Activated CD4-positive, alpha-beta T cell treated with anti-CD3 and anti-CD28 coated beads, Interleukin-2, amount 50 U/mL, for 24 hours (primary cell): ENCODE measurements at regions not wholly inside any gene's neighbourhood (a gene's known extent, or its start where the extent isn't known, plus 50 kb on each side); places are given as distances from the start of the nearest gene placed in this dataset.

ENCODE experiments used
- DNase-seq, 2 donors: peaks; one replicate each; pipeline ENCODE4 v3.0.0-alpha.2; 2020; ENCODE audit warnings: low read depth in 1 of 2, low spot score in 1 of 2

GRCh38 chr4:28151314-28151713 is 1290.7 kb downstream of the STIM2 start:
- DNase-seq: no peak

GRCh38 chr4:28167411-28167810 is 1306.8 kb downstream of the STIM2 start:
- no peak for DNase-seq

- DNase-seq: no peak
Measured at GRCh38 chr4:28176942-28177341, 1316.3 kb downstream of the STIM2 start.

- DNase-seq: no peak
Measured at GRCh38 chr4:28177641-28178040, 1317.0 kb downstream of the STIM2 start.

- no peak for DNase-seq
Measured at GRCh38 chr4:28179126-28179525, 1318.5 kb downstream of the STIM2 start.

- DNase-seq: no peak
Measured at GRCh38 chr4:28209371-28209924, 1348.8 kb downstream of the STIM2 start.

GRCh38 chr4:28211676-28212470 is 1351.2 kb downstream of the STIM2 start:
- no peak for DNase-seq

GRCh38 chr4:28221536-28221935 is 1360.9 kb downstream of the STIM2 start:
- DNase-seq: no peak

GRCh38 chr4:28225050-28225449 is 1364.4 kb downstream of the STIM2 start:
- DNase-seq: no peak

- no peak for DNase-seq
Measured at GRCh38 chr4:28225689-28226353, 1365.2 kb downstream of the STIM2 start.

GRCh38 chr4:28226962-28227361 is 1366.3 kb downstream of the STIM2 start:
- DNase-seq: no peak

GRCh38 chr4:28227764-28228163 is 1367.1 kb downstream of the STIM2 start:
- no peak for DNase-seq

GRCh38 chr4:28228561-28229491 is 1368.2 kb downstream of the STIM2 start:
- no peak for DNase-seq

GRCh38 chr4:28232376-28232775 is 1371.7 kb downstream of the STIM2 start:
- no peak for DNase-seq

- no peak for DNase-seq
Measured at GRCh38 chr4:28232951-28233350, 1372.3 kb downstream of the STIM2 start.

GRCh38 chr4:28233724-28234123 is 1373.1 kb downstream of the STIM2 start:
- DNase-seq: no peak

- DNase-seq: no peak
Measured at GRCh38 chr4:28238876-28239275, 1378.2 kb downstream of the STIM2 start.

GRCh38 chr4:28241021-28241420 is 1380.4 kb downstream of the STIM2 start:
- no peak for DNase-seq

GRCh38 chr4:28247805-28248204 is 1387.2 kb downstream of the STIM2 start:
- no peak for DNase-seq

- DNase-seq: no peak
Measured at GRCh38 chr4:28248269-28248668, 1387.6 kb downstream of the STIM2 start.

- DNase-seq: no peak
Measured at GRCh38 chr4:28250646-28251045, 1390.0 kb downstream of the STIM2 start.
